NCI-H2107 treated with DMSO at 0.1 percent for 48 hours (cell line): ENCODE measurements at regions not wholly inside any gene's neighbourhood (a gene's known extent, or its start where the extent isn't known, plus 50 kb on each side); places are given as distances from the start of the nearest gene placed in this dataset.

Source experiments
- DNase-seq: peaks from one replicate; lab custom pipeline; 2025; ENCODE audit not compliant: unreplicated experiment; lab: John Stamatoyannopoulos, UW

DNA sequence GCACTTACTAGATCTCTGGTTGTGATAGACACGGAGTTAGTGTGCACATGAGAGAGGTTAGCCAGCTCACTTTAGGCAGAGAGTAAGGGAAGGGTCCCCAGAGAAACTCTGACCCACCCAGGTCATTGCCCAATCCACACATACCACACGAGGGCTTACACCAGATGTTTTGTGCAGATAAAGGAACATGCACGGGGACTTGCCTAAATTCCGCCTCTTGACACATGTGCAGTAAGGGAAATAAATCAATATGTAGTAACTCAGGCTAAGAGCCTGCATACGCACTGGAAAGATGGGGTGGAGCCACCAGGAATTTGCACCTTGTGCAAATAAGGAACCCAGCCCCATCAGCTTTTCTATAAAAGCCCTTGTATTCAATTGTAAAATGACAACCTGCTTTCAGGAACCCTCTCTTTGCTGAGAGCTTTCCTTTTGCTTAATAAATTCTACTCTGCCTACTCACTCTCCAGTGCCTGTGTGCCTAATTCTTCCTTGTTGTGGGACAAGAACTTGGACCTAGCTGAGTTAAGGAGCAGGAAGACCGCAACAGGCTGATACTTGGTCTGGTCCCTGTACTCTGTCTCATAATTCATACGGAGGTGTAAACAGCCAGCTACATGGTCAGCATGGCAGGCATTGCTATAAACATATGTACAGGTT is 120.2 kb downstream of the EMP1 start:
- DNase-seq = no peak

DNA sequence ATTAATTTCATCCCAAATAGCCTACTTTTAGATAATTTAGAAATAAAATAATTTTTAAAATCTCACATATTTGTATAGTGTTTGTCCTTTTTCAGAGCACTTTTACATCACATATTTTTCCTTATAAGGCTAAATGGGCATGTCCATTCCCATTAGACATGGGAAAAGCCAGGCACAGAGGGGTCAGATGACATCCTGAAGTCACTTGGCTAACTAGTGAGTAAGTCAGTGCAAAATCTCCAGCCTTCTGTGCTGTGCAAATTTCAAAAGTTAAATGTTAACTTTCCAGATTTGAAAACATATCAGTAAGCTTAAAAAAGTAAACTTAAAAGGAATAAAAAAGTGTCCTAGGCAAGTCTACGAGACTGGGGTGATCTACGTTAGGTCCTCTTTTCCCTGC is 117.4 kb downstream of the EMP1 start:
- no peak for DNase-seq

- DNase-seq = no peak
Observed at GRCh38 chr12:13311551-13311950, 115.0 kb downstream of the EMP1 start.

- DNase-seq = no peak
Observed at GRCh38 chr12:13307143-13307816, 110.8 kb downstream of the EMP1 start.

- DNase-seq = no peak
Observed at GRCh38 chr12:13304924-13305323, 108.4 kb downstream of the EMP1 start.

DNA sequence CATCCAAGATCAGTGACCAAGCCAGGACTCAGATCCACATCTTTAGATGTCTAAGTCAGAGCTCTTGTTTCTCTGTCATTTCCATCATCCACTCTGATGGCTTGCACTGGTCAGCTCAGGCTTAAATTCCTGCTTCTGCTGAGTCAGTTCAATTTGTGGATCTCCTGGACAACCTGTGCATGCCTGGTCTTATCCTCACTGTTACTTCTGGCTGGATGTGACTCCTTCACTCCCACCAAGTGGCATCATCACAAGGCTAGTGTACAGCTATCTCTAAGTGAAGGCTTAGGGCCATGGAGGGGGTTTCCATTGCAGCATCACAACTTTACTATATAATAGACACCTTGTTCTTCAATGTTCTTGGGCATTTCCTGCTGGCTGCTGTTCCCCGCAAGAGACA is 102.9 kb downstream of the EMP1 start:
- no peak for DNase-seq

DNA sequence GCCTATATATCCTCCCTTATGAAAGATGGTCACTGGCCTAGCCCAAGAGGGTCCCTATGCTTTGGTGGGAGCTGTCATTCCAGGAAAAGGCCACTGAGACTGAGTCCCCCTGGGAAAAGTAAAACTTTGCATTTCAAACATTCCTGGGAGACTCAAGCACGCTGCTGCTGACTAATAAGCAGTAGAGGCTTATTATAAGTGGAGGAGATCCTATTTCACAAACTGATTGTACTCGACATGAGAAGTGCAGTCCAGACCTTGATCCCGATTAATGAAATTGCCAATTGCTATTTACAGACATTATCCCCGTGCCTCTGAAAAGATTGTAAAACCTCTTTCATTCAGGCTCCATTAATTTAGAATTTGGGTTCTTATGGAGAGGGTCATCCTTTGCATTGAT is 96.6 kb downstream of the EMP1 start:
- peak; percentile 3 for DNase-seq

DNA sequence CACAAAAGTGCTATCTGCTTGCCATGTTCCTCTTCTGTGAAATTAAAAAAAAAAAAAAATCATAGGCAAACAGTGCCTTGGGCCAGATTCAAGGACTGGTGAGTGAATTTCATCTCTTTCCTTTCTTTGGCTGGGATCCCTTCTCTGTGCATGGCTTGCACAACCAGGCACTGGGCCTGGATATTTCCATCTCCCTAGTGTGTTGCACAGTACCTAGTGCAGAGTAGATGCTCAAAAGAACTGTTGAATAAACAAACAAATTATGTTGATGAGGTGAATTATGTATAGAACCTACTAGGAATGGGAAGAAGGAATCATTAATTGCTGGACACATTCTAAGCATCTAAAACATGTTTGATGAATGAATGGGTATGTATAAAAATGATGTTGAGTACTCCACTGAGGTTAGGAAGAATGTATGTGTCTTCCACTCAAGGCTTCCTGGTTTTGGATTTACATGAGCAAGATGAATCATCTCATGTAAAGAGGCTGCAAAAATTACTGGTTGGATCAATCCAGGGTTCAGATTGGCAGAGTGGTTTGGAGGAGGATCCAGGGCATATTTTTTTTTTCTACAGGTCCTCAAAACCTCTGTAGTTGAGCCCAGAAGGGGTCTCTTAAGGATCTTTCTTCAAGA is 93.2 kb downstream of the EMP1 start:
- no peak for DNase-seq

GRCh38 chr12:13288937-13289652 is 92.6 kb downstream of the EMP1 start:
- peak; percentile 15 for DNase-seq

DNA sequence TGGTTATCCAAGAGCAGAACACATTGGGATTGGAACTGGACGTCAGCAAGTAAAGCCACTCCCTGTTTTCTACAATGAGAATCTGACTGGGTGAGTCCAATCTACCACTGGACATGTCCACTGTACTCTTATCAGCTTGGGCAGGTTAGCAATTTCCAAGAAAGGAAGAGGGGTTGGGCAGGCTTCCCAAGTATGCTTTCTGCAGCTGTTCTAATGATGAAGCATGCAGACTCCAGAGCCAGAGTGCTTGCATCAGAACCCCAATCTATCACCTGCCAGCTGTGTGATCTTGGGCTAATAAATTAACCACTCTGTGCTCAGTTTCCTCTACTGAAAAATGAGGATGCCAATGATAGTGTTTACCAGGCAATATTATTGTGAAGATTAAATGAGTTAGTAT is 92.0 kb downstream of the EMP1 start:
- DNase-seq = no peak

GRCh38 chr12:13283867-13284266 is 87.3 kb downstream of the EMP1 start:
- DNase-seq = no peak

GRCh38 chr12:13282861-13283260 is 86.3 kb downstream of the EMP1 start:
- no peak for DNase-seq

DNA sequence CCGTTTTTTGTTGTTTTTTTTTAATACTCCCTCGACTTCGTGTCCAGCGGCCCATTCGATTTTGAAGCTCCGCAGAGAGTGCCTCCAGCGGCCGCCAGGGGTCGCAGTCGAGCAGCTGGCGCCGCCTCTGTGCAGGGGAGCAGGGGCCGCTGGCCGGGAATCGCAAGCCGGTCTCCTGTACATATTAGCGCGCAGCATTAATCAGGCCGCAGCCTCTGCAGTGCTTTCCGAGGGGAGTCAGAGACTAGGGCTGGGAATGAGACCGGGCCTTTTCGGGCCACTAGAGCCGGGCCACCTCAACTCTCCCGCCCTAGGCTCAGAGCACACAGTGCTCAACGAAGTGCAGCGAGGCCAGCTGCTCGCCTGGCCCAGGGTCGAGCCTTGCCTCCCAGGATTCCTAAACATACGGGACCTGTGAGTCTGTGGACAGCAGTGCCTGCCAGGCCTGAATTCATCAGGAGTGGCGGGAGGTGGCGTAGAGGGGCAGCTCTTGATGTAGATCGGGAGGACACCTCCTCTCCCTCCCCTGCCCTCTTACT is 81.8 kb downstream of the EMP1 start:
- DNase-seq = peak; percentile 59

DNA sequence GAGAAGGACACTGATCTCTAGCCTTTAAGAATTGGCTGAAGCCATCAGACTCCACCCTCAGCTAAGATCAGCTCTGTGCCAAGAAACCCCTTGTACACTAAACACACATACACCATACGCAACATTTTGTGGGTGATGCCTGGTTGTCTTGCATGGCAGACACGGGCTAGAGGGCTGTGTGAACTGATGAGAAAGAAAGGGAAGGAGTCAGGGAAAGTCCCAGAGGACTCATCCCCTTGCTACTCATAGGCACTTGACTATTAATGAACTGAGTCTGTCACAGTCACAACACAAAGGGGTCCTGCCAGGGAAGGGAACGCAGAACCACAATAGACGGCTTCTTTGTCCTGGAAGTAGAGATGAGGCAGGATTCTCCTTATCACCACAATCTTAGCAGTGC is 80.8 kb downstream of the EMP1 start:
- peak; percentile 18 for DNase-seq

DNA sequence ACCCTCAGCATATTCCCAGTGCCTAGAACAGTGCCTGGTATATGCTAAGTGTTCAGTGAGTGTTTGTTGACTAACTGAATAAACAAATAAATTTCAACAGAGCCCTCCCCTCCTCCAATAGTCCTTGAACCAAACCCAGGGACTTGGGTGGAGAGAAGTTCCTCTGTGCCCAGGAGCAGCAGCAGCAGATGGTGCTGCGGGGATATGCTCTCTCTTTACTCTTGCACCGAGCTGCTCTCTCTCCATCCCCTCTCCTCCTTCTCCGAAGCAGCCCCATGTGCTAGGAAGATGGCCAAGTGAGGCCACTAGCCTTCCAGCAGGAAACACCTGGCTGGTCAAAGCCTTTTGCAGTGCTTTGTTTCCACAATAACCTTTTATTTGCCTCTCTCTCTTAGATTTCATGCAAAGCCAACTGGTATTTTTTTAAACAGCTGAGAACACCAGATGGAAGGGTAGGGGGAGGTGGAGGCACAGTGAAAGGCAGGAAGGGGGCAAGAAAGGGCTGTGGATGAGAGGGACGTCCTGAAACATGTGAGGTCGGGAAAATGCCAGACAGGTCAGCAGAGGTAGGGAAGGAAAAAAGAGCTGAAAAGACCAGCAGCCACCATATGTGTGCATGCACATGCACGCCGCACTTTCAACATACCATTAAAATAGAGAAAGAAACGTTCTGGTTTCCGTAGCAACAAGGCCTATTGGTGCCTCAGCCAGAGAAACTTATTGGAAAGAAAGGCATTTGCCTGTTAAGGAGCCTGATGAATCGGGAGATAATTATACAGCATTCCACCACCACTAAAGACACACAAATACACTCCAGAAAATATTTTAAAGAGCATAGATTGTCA is 78.9 kb downstream of the EMP1 start:
- DNase-seq = no peak

DNA sequence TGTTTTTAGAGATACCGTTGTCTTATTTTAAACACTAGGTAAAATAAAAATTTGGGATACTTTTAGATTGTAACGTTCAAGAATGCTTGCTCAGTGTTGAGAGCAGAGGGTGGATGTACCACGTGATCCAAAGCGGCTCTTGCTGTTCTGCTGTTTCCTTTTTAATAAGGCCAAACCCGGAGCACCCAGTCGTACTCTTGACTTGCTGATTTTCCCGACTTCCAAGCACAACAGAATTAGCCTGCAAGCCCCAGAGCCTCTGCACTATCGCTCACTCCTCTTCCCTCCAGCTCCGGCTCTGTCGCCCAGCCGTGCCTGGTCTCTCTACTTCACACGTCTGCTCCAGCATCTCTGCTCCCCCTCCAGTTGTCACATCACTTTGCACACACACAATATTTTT is 77.3 kb downstream of the EMP1 start:
- no peak for DNase-seq

DNA sequence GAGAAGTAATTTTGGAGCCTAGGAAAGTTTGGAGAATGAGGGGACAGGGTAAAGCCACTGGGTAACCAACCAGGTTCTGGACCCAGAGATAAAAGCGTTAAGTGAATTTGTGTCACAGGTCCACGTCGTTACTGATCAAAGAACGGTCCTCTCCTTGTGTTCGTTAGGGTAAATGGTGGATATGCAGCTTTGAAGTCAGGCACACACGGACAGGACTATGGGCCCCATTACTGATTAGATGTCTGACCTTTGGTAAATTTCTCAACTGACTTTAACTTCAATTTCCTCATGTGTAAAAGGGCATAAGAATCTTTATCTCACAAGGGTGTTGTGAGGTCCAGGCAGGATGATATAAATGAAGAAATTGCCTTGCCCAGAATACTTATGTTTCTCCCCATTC is 76.6 kb downstream of the EMP1 start:
- DNase-seq = no peak

DNA sequence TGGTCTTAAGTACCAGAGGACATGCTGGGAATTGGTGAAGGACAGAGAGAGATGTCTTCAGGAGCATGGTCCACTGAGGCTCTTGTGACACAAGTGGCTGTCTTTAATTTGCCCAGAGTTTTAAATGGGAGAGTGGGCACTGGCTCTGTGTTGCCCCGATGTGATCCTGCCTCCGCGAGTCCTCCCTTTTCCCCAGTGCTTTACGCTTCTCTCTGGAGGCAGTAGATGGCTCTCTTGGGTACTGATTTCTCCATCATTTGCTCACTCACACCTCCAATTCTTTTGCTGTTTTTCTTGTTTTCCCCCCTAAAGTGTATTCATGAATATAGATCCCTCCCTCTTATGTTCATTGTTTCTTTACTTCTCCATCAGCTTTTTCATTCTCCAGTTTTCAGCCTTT is 74.3 kb downstream of the EMP1 start:
- DNase-seq = no peak
